A549 (cell line): ENCODE measurements at regions not wholly inside any gene's neighbourhood (a gene's known extent, or its start where the extent isn't known, plus 50 kb on each side); places are given as distances from the start of the nearest gene placed in this dataset.
A peak's percentile ranks its signal among the peaks of the same experiment; 100 is the strongest.

Experiments
- ATAC-seq, 2 experiments: fragments of 200-7000 bp in 1 of 2; fragments of >200 bp in 1 of 2; cut with Nextera tagmentation in 1 of 2; cut with Tn5 transposase in 1 of 2; 3 replicates each; pipeline versions ENCODE4 v1.8.0 to v1.9.1; 2018 to 2020; ENCODE audit warnings: mild to moderate bottlenecking in 1 of 2, moderate library complexity in 1 of 2
- CTCF ChIA-PET: fragments of 300-600 bp; sonication (Branson Sonifier 250); formaldehyde crosslinking; extraction: SDS; loops from one replicate; lab custom pipeline; 2021; ENCODE audit warnings: antibody characterized with exemption, inconsistent platforms; lab: Yijun Ruan, JAX
- POLR2A ChIA-PET: fragments of 350-600 bp; formaldehyde crosslinking; extraction: SDS; loops from one replicate; lab custom pipeline; 2021; ENCODE audit warnings: antibody characterized with exemption, inconsistent platforms; lab: Yijun Ruan, JAX
- DNase-seq, 2 experiments: peaks; one replicate each; pipeline versions ENCODE4 v3.0.0 to v3.0.0-alpha.2; 2011 to 2016; ENCODE audit warnings: low read depth in 1 of 2, low spot score in 1 of 2
- FAIRE-seq: peaks from 2 replicates; lab custom pipeline; 2011; peaks lifted over from hg19 to GRCh38; lab: Jason Lieb, UNC
- H3K27ac ChIP-seq, 2 experiments: fragments of >200 bp; sonication (Bioruptor Twin); formaldehyde crosslinking; 3 replicates each; pipeline ENCODE4 v1.5.1; 2016 to 2017
- H3K4me1 ChIP-seq: fragments of >200 bp; sonication (Bioruptor Twin); formaldehyde crosslinking; 3 replicates; pipeline ENCODE4 v1.6.1; 2016
- H3K4me2 ChIP-seq: fragments of >200 bp; sonication (Bioruptor Twin); formaldehyde crosslinking; 3 replicates; pipeline ENCODE4 v1.6.1; 2016
- H3K4me3 ChIP-seq: fragments of >200 bp; sonication (Bioruptor Twin); formaldehyde crosslinking; 3 replicates; pipeline ENCODE4 v1.5.1; 2016
- H3K9me3 ChIP-seq: fragments of >200 bp; sonication (Bioruptor Twin); formaldehyde crosslinking; 3 replicates; pipeline ENCODE4 v1.6.1; 2016
- ATOH8 ChIP-seq: fragments of 250-450 bp; sonication (Bioruptor Pico); IDR thresholded peaks from 2 replicates; pipeline ENCODE4 v1.5.0; 2020; ENCODE audit warnings: low read depth, mild to moderate bottlenecking, moderate library complexity
- CTCF ChIP-seq: fragments of >200 bp; sonication (Bioruptor Twin); formaldehyde crosslinking; IDR thresholded peaks from 3 replicates; pipeline ENCODE4 v1.5.1; 2016
- EHMT2 ChIP-seq: fragments of 200-600 bp; sonication (generic); IDR thresholded peaks from 2 replicates; pipeline ENCODE4 v1.6.1; 2016; ENCODE audit warnings: antibody characterized with exemption, low read depth, mild to moderate bottlenecking, moderate library complexity
- ELK1 ChIP-seq: fragments of 150-350 bp; IDR thresholded peaks from 2 replicates; pipeline ENCODE4 v1.6.1; 2014; ENCODE audit warnings: low read depth, mild to moderate bottlenecking, low read length
- ESRRA ChIP-seq: fragments of 150-350 bp; IDR thresholded peaks from 2 replicates; pipeline ENCODE4 v1.6.1; 2014; ENCODE audit warnings: mild to moderate bottlenecking, low read length, borderline replicate concordance
- FOSL2 ChIP-seq, 2 experiments: fragments of 450-650 bp in 1 of 2; fragments of >200 bp in 1 of 2; sonication (Bioruptor Twin) in 1 of 2; formaldehyde crosslinking; IDR thresholded peaks; 2 replicates each; pipeline versions ENCODE4 v1.5.0 to v1.6.1; 2016 to 2020; ENCODE audit warnings: mild to moderate bottlenecking in 1 of 2, moderate library complexity in 1 of 2
- HES2 ChIP-seq: fragments of >200 bp; sonication (Bioruptor Twin); formaldehyde crosslinking; IDR thresholded peaks from 2 replicates; pipeline ENCODE4 v1.6.1; 2016
- HOXB5 ChIP-seq: fragments of 250-450 bp; sonication (Bioruptor Pico); IDR thresholded peaks from 2 replicates; pipeline ENCODE4 v1.5.0; 2020; ENCODE audit warnings: mild to moderate bottlenecking, moderate library complexity
- KDM5A ChIP-seq: fragments of 200-600 bp; sonication (generic); IDR thresholded peaks from 2 replicates; pipeline ENCODE4 v1.6.1; 2016; ENCODE audit warnings: antibody characterized with exemption, mild to moderate bottlenecking
- MAFK ChIP-seq: fragments of 450-650 bp; IDR thresholded peaks from 2 replicates; pipeline ENCODE4 v1.6.1; 2014; ENCODE audit not compliant: partially characterized antibody
- MAX ChIP-seq: IDR thresholded peaks from 2 replicates; pipeline ENCODE4 v1.6.1; 2012
- NR3C1 ChIP-seq: fragments of >200 bp; sonication (Bioruptor Twin); formaldehyde crosslinking; IDR thresholded peaks from 3 replicates; pipeline ENCODE4 v1.6.1; 2017
- PBX3 ChIP-seq: IDR thresholded peaks from 2 replicates; pipeline ENCODE4 v1.6.1; 2012
- POLR2AphosphoS2 ChIP-seq: conservative IDR thresholded peaks from 2 replicates; pipeline ENCODE4 v1.6.1; 2012; ENCODE audit warnings: low read length, improper control_type of control experiment, inconsistent platforms
- RAD21 ChIP-seq, 2 experiments: fragments of >200 bp in 1 of 2; sonication (Bioruptor Twin) in 1 of 2; formaldehyde crosslinking in 1 of 2; IDR thresholded peaks in 1 of 2; conservative IDR thresholded peaks in 1 of 2; 2 replicates in 1 of 2; 3 replicates in 1 of 2; pipeline ENCODE4 v1.6.1; 2012 to 2018; ENCODE audit warnings: inconsistent platforms in 1 of 2
- REST ChIP-seq: fragments of 200-600 bp; sonication (generic); IDR thresholded peaks from 2 replicates; pipeline ENCODE4 v1.6.1; 2016; ENCODE audit warnings: antibody characterized with exemption, mild to moderate bottlenecking, moderate library complexity
- RNF2 ChIP-seq: fragments of 200-600 bp; sonication (generic); IDR thresholded peaks from 2 replicates; pipeline ENCODE4 v1.6.1; 2016; ENCODE audit warnings: low read depth, mild to moderate bottlenecking, antibody characterized with exemption, moderate library complexity, borderline replicate concordance
- SMC3 ChIP-seq: fragments of >200 bp; sonication (Bioruptor Twin); formaldehyde crosslinking; IDR thresholded peaks from 3 replicates; pipeline ENCODE4 v1.6.1; 2018; ENCODE audit warnings: inconsistent platforms
- TP53 ChIP-seq: fragments of 250-450 bp; sonication (Bioruptor Pico); IDR thresholded peaks from 2 replicates; pipeline ENCODE4 v1.5.0; 2021; ENCODE audit warnings: mild to moderate bottlenecking, moderate library complexity
- ZC3H11A ChIP-seq: fragments of 450-650 bp; IDR thresholded peaks from 2 replicates; pipeline ENCODE4 v1.6.1; 2014; ENCODE audit warnings: antibody characterized with exemption, mild to moderate bottlenecking
- WGBS: methylation state at CpG from one replicate; pipeline ENCODE4 v1.1.6; 2017; ENCODE audit errors: missing lambda C conversion rate; 5-methylcytosine and 5-hydroxymethylcytosine counted together

- ATAC-seq (peak; percentile 54 to 71; a peak in 4 of 6 replicates), FAIRE-seq (no peak), DNase-seq (peak; percentile 25 to 52)
- CTCF ChIA-PET, result interaction anchor here (0.6 to 4.0 kb wide), 18 partner anchors 9 to 588 kb away, joined by 3 to 47 read pairs (median 3); no protein-coding TSS in a partner anchor
- Histone ChIP-seq H3K4me1 (no peaks in the 10 kb centered on the region), H3K4me2 (no peak overlapping the region), H3K4me3 (no peak overlapping the region), H3K9me3 (no peaks in the 10 kb centered on the region), H3K27ac (no peak overlapping the region)
- POLR2A ChIA-PET, result no interaction called here
- WGBS, result 10% methylated on average over 8 of the region's 8 CpGs
- TF ChIP-seq FOSL2 (IDR thresholded peaks at IDR 0.05) (no peak), FOSL2 (CRISPR knock-in tag; IDR thresholded peaks at IDR 0.05) (no peak), NR3C1 (no peak), HES2 (no peak), ESRRA (no peak), ELK1 (no peak), EHMT2 (no peak), POLR2AphosphoS2 (no peak), HOXB5 (CRISPR knock-in tag) (no peak), REST (no peak), SMC3 (peak; percentile 47), KDM5A (no peak), MAFK (no peak), RNF2 (no peak), ZC3H11A (no peak), TP53 (CRISPR knock-in tag) (no peak), CTCF (peak; percentile 47), ATOH8 (no peak), MAX (no peak), RAD21 (conservative IDR thresholded peaks at IDR 0.05 in 1 of 2, IDR thresholded peaks at IDR 0.05 in 1 of 2) (peak; percentile 59 to 65), PBX3 (no peak)
These were observed 106.8 kb downstream of the NHLRC3 start for GRCh38 chr13:39144941-39145533.
